ENCODE measurements at regions not wholly inside any gene's neighbourhood (a gene's known extent, or its start where the extent isn't known, plus 50 kb on each side); places are given as distances from the start of the nearest gene placed in this dataset.
"Not testable (repeated sequence)": the region's sequence is repeated elsewhere in the genome, so short reads cannot be mapped to it uniquely, and the experiment has no call there.

GRCh38 chr16:31581065-31581464, 53.4 kb downstream of the AHSP start:
- FAIRE-seq = not testable (repeated sequence)

DNA sequence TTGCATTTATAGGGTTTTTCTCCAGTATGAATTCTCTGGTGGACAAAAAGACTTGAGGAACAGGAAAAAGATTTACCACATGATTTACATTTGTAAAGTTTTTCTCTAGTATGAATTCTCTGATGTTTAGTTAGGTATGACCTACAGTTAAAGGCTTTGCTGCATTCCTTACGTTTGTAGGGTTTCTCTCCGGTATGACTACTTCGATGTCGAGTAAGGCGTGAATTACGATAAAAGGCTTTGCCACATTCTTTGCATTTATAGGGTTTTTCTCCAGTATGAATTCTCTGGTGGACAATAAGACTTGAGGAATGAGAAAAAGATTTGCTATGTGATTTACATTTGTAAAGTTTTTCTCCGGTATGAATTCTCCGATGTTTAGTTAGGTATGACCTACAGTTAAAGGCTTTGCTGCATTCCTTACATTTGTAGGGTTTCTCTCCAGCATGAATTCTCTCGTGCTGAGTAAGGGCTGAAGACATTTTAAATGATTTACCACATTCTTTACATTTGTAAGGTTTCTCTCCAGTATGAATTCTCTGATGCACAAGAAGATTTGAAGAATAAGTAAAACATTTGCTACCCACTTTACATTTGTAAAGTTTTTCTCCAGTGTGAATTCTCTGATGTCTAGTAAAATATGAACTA, 74.2 kb downstream of the AHSP start:
- FAIRE-seq = peak; percentile 30

GRCh38 chr16:31618130-31618529, 90.4 kb downstream of the AHSP start:
- FAIRE-seq = no peak

- FAIRE-seq = no peak
Observed at GRCh38 chr16:31636433-31636832, 108.7 kb downstream of the AHSP start.

GRCh38 chr16:31641279-31641678, 113.6 kb downstream of the AHSP start:
- no peak for FAIRE-seq

- FAIRE-seq = not testable (repeated sequence)
Observed at GRCh38 chr16:31655674-31656073, 128.0 kb downstream of the AHSP start.

GRCh38 chr16:31664683-31665482, 137.2 kb downstream of the AHSP start:
- no peak for FAIRE-seq

DNA sequence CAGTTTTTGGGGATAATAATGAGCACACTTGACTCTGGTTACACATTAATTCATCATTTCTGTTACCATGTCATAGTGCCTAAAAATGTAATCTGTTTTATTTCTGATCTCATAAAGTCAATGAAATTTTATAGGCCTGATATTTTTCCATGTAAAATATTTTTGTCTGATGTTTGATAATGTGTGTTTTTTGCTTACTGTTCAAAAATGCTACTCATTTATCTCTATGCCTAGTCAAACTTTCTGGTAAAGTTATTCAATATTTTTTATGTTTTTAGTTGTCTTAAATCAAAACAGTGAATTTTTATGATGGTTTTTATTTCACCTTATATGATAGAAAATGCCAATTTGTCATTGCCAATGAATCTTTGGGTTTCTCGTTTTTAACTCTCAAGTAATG, 147.0 kb downstream of the AHSP start:
- FAIRE-seq = no peak

- no peak for FAIRE-seq
Observed at GRCh38 chr16:31676731-31677130, 149.0 kb downstream of the AHSP start.

DNA sequence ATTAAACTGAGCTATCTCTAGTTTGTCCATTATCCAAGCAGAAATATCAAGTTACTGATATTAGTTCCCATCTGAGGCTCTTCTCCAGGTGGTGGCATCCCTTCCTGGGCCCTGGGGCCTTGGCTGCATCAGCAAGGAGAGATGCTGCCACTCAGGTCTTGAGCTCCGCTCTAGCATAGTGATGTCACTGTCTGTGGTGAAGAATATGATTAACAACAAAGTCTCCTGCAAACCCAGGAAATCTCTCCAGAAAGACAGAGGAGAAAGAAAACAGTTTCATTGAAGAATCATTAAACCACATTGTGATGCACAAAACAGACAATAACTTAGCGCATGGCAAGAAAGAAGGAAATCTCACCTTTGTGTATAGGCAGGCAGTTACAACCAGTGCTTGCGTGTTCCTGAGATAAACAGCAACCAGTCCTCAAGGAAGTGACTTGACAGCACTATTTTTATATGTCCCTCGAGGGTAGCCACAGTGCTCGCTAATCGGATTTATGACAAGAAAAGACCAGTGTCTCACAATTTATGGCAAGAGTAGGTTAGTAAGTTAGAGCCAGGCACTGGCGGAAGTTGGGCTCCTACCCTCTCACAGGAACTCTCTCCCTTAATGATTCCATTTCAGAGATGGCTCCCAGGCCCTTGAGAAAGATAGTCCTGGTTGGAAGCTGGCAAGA, 151.1 kb downstream of the AHSP start:
- FAIRE-seq = no peak

DNA sequence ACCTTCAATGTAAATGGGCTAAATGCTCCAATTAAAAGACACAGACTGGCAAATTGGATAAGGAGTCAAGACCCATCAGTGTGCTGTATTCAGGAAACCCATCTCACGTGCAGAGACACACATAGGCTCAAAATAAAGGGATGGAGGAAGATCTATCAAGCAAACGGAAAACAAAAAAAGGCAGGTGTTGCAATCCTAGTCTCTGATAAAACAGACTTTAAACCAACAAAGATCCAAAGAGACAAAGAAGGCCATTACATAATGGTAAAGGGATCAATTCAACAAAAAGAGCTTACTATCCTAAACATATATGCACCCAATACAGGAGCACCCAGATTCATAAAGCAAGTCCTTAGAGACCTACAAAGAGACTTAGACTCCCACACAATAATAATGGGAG, 161.6 kb downstream of the AHSP start:
- not testable (repeated sequence) for FAIRE-seq

GRCh38 chr16:31692338-31692737, 164.6 kb downstream of the AHSP start:
- not testable (repeated sequence) for FAIRE-seq

GRCh38 chr16:31693733-31694132, 166.0 kb downstream of the AHSP start:
- FAIRE-seq = no peak

DNA sequence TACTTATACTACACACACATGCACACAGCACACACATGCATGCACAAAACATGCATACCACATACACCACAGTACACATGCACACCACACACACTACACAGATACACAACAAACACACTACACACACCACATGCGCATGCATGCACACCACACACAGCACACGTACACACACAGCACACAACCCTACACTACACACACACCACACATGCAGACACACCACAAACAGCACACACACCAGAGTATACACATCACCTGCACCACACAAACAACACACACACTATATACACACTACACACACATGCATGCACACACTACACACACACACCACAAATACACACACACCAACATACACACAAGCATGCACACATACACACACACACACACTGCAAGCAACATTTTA, 166.8 kb downstream of the AHSP start:
- FAIRE-seq = no peak

GRCh38 chr16:31695667-31696066, 168.0 kb downstream of the AHSP start:
- FAIRE-seq = no peak

DNA sequence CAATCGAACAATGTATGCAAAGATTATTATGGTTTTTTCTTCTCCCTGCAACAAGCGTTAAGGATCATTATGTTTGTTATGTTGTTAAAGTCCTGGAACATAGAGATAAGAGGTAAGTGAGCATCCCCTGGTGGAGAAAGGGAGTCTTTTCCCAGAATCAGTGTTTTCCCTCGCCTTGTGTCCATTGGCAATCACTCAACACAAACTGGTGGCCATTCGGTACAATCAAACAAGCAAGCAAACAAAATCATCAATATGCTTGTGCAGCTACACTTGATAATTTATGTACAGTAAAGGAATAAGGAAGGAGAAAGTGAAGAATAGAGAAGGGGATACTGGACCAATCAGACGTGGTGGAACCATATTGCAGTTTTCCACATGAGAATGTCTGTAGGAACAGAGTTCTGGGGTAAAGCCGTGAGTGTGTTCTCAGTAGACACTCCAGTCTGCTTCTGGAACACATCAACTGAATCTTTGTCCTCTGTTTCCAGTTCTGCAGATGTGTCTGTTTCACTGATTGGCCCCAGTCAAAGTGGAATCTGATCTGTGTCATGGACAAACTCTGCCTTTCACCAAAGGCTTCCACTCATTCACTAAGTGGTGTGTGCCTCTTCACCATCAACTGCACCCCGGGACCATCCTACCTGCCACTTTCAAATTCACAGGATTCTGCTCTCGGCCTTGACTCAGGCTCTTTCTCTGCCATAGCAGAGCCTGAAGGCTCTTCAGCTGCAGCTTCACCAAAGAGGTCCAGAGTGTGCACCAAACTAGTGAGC, 169.5 kb downstream of the AHSP start:
- FAIRE-seq = peak; percentile 72

GRCh38 chr16:31697744-31698125, 170.0 kb downstream of the AHSP start:
- FAIRE-seq = no peak

- no peak for FAIRE-seq
Observed at GRCh38 chr16:31698901-31699300, 171.2 kb downstream of the AHSP start.

DNA sequence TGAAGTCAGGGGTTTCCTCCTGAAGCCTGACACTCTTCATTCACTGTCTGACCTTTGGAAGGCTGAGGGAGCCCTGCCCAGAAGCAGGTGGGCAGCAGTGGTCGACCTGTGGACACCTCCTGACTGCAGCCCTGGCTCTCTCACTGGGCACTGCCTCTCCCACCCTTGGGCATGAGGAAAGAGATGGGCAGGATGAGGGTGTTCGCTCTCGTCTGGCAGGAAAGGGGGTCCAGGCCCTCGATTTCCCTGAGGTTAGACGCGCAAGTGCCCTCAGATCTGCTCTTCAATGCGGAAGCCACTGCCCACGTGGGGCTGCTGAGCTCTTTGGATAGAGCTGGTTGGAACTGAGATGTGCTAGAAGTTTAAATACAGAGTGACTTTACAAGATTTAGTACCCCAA, 171.9 kb downstream of the AHSP start:
- no peak for FAIRE-seq

DNA sequence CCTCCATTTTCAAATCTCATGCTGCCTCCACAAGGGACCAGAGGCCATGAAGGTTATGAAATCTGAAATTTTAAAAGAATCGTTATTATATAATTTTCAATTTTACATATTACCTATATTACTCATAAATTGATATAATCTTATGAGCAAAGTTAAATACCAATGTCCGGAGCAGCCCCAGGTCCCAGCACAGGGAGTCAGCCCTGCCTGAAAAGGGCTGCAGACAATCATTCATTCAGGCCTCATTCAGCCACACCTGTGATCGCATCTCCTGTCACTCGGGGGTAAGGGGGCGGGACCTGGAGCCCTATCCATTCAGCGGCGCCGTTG, 172.5 kb downstream of the AHSP start:
- peak; percentile 73 for FAIRE-seq

DNA sequence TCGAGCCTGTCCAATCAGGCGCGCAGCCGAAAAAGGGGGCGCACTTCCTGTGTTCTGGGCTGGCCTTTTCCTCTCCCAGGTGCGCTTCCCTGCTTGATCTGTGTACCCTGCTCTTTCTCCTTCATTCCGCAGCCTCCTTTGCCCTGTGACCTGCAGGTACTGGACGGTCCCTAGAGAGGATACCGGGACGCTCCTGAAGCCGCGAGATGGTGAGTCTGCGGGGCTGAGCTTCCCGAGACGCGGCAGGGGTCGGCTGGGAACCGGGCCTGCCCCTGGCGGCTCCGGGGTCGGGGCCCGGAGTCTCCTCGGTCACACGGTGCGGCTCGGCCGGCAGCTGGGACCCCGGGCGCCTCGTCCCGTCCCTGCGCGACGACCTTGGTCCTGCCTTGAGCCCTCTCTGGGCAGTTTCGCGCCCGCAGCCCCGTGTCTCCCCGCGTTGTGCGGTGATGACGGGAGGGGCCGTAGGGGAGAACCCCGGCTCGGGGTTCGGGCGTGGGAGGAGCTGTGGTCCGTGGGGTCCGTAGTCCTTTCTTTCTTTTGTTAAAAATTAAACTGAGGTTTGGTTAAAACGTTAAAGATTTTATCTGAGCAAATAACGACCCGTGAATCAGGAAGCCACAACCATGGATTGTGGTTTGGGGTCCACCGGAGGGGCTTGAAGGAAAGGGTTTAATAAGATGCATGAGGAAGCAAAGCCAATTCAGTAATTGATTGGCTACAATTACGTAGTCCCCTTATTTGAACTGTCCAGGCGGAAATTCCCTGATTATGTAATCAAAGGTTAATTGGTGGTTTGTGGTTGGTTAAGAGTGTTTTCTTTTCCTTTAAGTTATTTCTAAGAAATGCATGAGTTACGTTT, 172.8 kb upstream of the ZNF267 start:
- no peak for FAIRE-seq

GRCh38 chr16:31701734-31702133, 171.9 kb upstream of the ZNF267 start:
- FAIRE-seq = no peak

Data from A204.1 (cell line).